Nephron progenitor cell (in vitro differentiated cells): ENCODE measurements at regions not wholly inside any gene's neighbourhood (a gene's known extent, or its start where the extent isn't known, plus 50 kb on each side); places are given as distances from the start of the nearest gene placed in this dataset.

Experiments used
- DNase-seq: peaks from one replicate; pipeline ENCODE4 v3.0.0; 2021
- H3K27ac Mint-ChIP-seq: 2 replicates; pipeline ENCODE4 v1.8.0; 2021; ENCODE audit warnings: mild to moderate bottlenecking, moderate library complexity, mixed read lengths
- H3K27me3 Mint-ChIP-seq: 2 replicates; pipeline ENCODE4 v1.8.0; 2021; ENCODE audit warnings: mild to moderate bottlenecking, low read depth, mixed read lengths; ENCODE audit not compliant: poor library complexity
- H3K36me3 Mint-ChIP-seq: 2 replicates; pipeline ENCODE4 v1.8.0; 2021; ENCODE audit warnings: low read depth, mixed read lengths
- H3K4me1 Mint-ChIP-seq: 2 replicates; pipeline ENCODE4 v1.8.0; 2021; ENCODE audit warnings: mixed read lengths
- H3K4me3 Mint-ChIP-seq: 2 replicates; pipeline ENCODE4 v1.8.0; 2021; ENCODE audit warnings: mild to moderate bottlenecking, moderate library complexity, mixed read lengths
- H3K9me3 Mint-ChIP-seq: 2 replicates; pipeline ENCODE4 v1.8.0; 2021; ENCODE audit warnings: mild to moderate bottlenecking, moderate library complexity, mixed read lengths
- CTCF ChIP-seq: fragments of 200-600 bp; sonication (generic); IDR thresholded peaks from 2 replicates; pipeline ENCODE4 v1.5.0; 2021; ENCODE audit warnings: antibody characterized with exemption

DNA sequence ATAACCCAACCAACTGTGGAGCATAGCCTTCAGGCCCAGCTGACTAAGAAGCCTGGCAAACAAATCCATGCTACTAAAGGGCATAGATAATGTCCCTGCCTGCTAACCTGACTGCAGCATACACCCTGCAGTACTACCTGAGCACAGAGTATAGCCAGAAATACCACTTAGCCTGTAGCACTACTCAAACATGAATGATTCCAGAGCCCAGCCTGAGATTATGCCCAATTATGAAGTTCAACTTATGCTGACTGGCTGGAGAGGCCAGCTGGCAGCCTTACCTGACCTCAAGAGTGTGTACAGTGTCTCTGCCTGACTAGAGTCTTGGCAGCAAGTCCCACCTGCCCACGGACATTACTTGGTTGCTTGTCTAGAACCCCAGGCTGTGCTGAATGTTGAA is 1265.3 kb downstream of the CDH11 start:
- Mint-ChIP-seq H3K27ac (no peak overlapping the region), H3K27me3 (no peaks in the 10 kb centered on the region), H3K9me3 (no peaks in the 10 kb centered on the region), H3K36me3 (no peaks in the 10 kb centered on the region), H3K4me3 (no peak overlapping the region), H3K4me1 (no peaks in the 10 kb centered on the region)
- no peak for TF ChIP-seq CTCF
- no peak for DNase-seq

DNA sequence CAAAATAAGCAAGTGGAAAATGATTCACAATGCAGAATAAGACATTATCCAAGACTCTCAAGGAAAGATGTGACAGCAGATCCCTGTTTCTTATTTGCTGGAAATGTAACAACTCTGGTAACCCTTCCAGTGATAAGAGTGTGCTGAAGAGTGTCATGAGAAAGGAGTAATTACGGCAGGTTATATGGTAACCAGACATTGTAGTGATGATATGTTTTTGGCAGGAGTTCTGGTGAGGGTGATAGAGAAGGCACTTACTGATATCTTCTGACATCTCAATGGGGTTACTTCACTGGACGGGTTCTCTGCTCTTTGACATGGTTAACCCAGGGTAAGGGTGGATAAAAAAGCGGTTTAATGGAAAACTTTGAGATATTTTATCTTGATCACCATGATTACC is 1270.9 kb downstream of the CDH11 start:
- Mint-ChIP-seq H3K36me3 (no peaks in the 10 kb centered on the region), H3K4me3 (no peak overlapping the region), H3K9me3 (no peaks in the 10 kb centered on the region), H3K27ac (no peak overlapping the region), H3K4me1 (peaks cover 10% of the 10 kb centered on the region), H3K27me3 (no peaks in the 10 kb centered on the region)
- no peak for DNase-seq
- no peak for TF ChIP-seq CTCF

DNA sequence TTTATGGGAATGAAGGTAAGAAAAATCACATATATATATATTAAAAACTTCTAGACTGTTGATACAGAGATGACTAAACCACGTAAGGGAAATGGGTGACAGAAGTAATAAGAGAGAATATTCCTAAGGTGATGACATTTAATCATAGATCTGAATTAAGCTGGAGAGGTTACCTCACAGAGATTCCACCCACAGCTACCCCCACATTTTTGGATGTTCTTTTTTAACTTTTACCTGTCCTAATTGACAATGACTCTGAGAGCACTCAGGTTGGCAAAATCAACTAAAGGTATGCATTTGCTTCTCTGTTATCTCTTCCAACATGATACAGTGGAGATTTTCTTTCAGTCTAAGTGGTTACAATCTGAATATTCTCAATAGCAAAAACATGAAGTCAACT is 1280.6 kb downstream of the CDH11 start:
- Mint-ChIP-seq H3K4me1 (no peaks in the 10 kb centered on the region), H3K27me3 (no peaks in the 10 kb centered on the region), H3K27ac (no peak overlapping the region), H3K36me3 (no peaks in the 10 kb centered on the region), H3K9me3 (peaks cover 48% of the 10 kb centered on the region), H3K4me3 (no peak overlapping the region)
- no peak for DNase-seq
- no peak for TF ChIP-seq CTCF

DNA sequence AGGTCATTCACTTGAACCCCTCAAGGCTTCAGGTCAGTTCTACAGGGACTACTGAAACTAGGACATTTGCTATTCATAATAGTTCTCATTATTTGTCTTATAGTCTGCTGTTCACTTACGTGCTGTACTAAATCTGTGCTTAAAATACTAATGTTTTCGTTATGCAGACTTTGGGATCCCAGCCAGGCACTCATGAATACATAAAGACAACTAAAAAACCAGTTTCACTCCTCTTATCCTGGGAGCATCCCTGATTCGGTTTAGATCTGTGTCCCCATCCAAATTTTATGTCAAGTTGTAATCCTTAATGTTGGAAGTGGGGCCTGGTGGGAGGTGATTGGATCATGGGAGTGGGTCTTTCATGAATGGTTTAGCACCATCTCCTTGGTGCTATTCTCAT is 1291.8 kb downstream of the CDH11 start:
- Mint-ChIP-seq H3K27ac (no peak overlapping the region), H3K27me3 (no peaks in the 10 kb centered on the region), H3K4me3 (no peak overlapping the region), H3K36me3 (no peaks in the 10 kb centered on the region), H3K4me1 (no peaks in the 10 kb centered on the region), H3K9me3 (no peaks in the 10 kb centered on the region)
- TF ChIP-seq CTCF: no peak
- DNase-seq: no peak

- no peak overlapping the region for H3K4me3 Mint-ChIP-seq
- no peaks in the 10 kb centered on the region for H3K27me3 Mint-ChIP-seq
- H3K4me1 Mint-ChIP-seq: no peaks in the 10 kb centered on the region
- H3K36me3 Mint-ChIP-seq: no peaks in the 10 kb centered on the region
- no peak for DNase-seq
- no peak for TF ChIP-seq CTCF
- H3K27ac Mint-ChIP-seq: no peak overlapping the region
- H3K9me3 Mint-ChIP-seq: peaks cover 9% of the 10 kb centered on the region
These were observed 1299.0 kb downstream of the CDH11 start for GRCh38 chr16:63822818-63823217.

GRCh38 chr16:63816276-63816675 is 1305.6 kb downstream of the CDH11 start:
- H3K27me3 Mint-ChIP-seq: no peaks in the 10 kb centered on the region
- TF ChIP-seq CTCF: no peak
- no peaks in the 10 kb centered on the region for H3K36me3 Mint-ChIP-seq
- DNase-seq: no peak
- H3K27ac Mint-ChIP-seq: no peak overlapping the region
- no peaks in the 10 kb centered on the region for H3K4me1 Mint-ChIP-seq
- H3K4me3 Mint-ChIP-seq: no peak overlapping the region
- H3K9me3 Mint-ChIP-seq: peaks cover 9% of the 10 kb centered on the region
